ENCODE measurements at regions not wholly inside any gene's neighbourhood (a gene's known extent, or its start where the extent isn't known, plus 50 kb on each side); places are given as distances from the start of the nearest gene placed in this dataset.

- Histone ChIP-seq H3K36me3 (no peaks in the 10 kb centered on the region), H3K27me3 (no peaks in the 10 kb centered on the region), H3K9me3 (no peaks in the 10 kb centered on the region), H3K4me1 (no peaks in the 10 kb centered on the region), H3K4me3 (no peak overlapping the region), H3K27ac (no peak overlapping the region)
- 86 to 92% methylated on average over 5 of the region's 5 CpGs for WGBS, 2 donors
- TF ChIP-seq EP300 (IDR thresholded peaks at IDR 0.05), result no peak
- TF ChIP-seq POLR2A (IDR thresholded peaks at IDR 0.05), result no peak
- no peak for TF ChIP-seq CTCF (IDR thresholded peaks at IDR 0.05)
- no peak for TF ChIP-seq POLR2AphosphoS5 (IDR thresholded peaks at IDR 0.05)
- intact Hi-C loops (cut with DNase I), result no loop called here
- no peak for DNase-seq
These were observed 518.3 kb downstream of the PPARGC1A start for GRCh38 chr4:23371533-23371932.

GRCh38 chr4:23369331-23369730 lies 520.5 kb downstream of the PPARGC1A start:
- intact Hi-C loops (cut with DNase I), result no loop called here
- H3K27me3 ChIP-seq, result no peaks in the 10 kb centered on the region

GRCh38 chr4:23368081-23368697 lies 521.7 kb downstream of the PPARGC1A start:
- intact Hi-C loops (cut with DNase I), result no loop called here
- no peaks in the 10 kb centered on the region for H3K9me3 ChIP-seq
- no peaks in the 10 kb centered on the region for H3K27me3 ChIP-seq
- H3K4me1 ChIP-seq, result no peaks in the 10 kb centered on the region
- TF ChIP-seq CTCF (IDR thresholded peaks at IDR 0.05), result no peak
- TF ChIP-seq POLR2A (IDR thresholded peaks at IDR 0.05), result no peak
- no peak for TF ChIP-seq POLR2AphosphoS5 (IDR thresholded peaks at IDR 0.05)
- WGBS, 2 donors, result 53 to 69% methylated on average over 6 of the region's 6 CpGs
- H3K27ac ChIP-seq, result no peak overlapping the region
- DNase-seq, result no peak
- H3K36me3 ChIP-seq, result no peaks in the 10 kb centered on the region
- no peak overlapping the region for H3K4me3 ChIP-seq

More at GRCh38 chr4:23369331-23369730, 520.5 kb downstream of the PPARGC1A start:
- Histone ChIP-seq H3K9me3 (no peaks in the 10 kb centered on the region), H3K36me3 (no peaks in the 10 kb centered on the region), H3K27ac (no peak overlapping the region), H3K4me1 (no peaks in the 10 kb centered on the region), H3K4me3 (no peak overlapping the region)
- TF ChIP-seq POLR2AphosphoS5 (IDR thresholded peaks at IDR 0.05), result no peak
- no peak for TF ChIP-seq EP300 (IDR thresholded peaks at IDR 0.05)
- TF ChIP-seq CTCF (IDR thresholded peaks at IDR 0.05), result no peak
- TF ChIP-seq POLR2A (IDR thresholded peaks at IDR 0.05), result no peak
- no peak for DNase-seq
- 73 to 90% methylated on average over 3 of the region's 3 CpGs for WGBS, 2 donors

GRCh38 chr4:23366557-23366906 lies 523.3 kb downstream of the PPARGC1A start:
- H3K9me3 ChIP-seq, result no peaks in the 10 kb centered on the region
- no peak overlapping the region for H3K27ac ChIP-seq
- H3K4me1 ChIP-seq, result no peaks in the 10 kb centered on the region
- H3K27me3 ChIP-seq, result no peaks in the 10 kb centered on the region
- TF ChIP-seq EP300 (IDR thresholded peaks at IDR 0.05), result no peak
- TF ChIP-seq POLR2AphosphoS5 (IDR thresholded peaks at IDR 0.05), result no peak
- no peak for TF ChIP-seq POLR2A (IDR thresholded peaks at IDR 0.05)
- TF ChIP-seq CTCF (IDR thresholded peaks at IDR 0.05), result no peak
- intact Hi-C loops (cut with DNase I), result no loop called here
- H3K36me3 ChIP-seq, result no peaks in the 10 kb centered on the region
- 83 to 89% methylated on average over 1 of the region's 1 CpG for WGBS, 2 donors
- H3K4me3 ChIP-seq, result no peak overlapping the region
- DNase-seq, result no peak
